SHP77 treated with DMSO at 0.1 percent for 48 hours (cell line): ENCODE measurements at regions not wholly inside any gene's neighbourhood (a gene's known extent, or its start where the extent isn't known, plus 50 kb on each side); places are given as distances from the start of the nearest gene placed in this dataset.

Experiments
- DNase-seq: peaks from one replicate; lab custom pipeline; 2025; lab: John Stamatoyannopoulos, UW

DNA sequence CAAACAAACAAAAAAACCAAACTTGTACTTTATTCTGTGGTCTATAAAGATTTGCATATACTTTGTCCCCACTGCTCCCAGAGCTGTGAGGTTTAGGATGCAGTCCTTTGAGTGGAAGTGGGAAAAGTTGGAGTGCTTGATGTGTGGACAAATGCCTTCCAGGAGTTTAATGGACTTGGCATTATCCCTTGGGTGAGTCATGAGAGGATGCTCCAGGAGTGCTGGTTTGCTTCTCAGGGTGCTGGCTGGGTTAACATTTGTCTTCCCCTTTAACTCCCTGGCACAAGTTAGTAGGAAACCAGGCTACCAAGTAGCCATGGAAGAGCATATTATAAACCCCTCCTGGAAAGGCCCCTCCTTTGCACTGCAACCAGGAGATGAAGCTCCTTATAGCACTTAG, 417.4 kb upstream of the RIOK2 start:
- no peak for DNase-seq

DNA sequence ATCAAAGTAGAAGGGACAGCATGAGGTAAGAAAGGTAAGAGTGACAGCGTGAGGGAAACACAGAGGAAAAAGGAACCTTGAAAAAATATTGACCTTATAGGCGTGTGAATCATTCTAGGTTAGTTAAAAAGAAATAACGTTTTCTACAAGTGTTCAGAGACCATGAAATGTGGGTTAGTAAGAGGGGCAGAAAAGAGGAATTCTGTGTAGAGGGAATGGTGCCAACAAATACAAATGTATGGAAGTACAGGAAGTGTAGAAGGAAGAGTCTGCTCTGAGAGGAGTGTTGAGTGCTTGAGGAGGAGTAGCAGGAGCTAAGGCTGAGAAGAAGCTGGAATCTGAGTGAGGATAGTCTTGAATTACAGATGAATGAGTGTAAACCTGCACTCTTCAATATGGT, 418.6 kb upstream of the RIOK2 start:
- no peak for DNase-seq

DNA sequence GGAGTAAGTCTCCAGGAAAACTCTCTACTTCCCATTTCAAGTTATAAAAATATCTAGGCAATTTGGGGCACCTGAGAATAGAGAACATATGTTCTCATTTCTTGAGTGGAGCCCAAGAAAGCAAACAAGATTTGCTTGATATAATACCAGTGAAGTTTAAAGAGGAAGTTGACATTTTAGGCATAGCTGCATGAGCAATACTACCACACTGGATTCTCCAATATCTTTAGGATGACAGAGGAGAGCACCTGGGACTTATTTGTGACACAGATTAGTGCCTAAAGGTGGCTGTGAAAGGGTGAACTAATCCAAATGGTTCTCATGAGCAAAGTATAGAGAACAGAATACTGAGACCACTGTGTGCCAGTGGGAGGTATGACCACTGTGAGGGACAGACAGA, 423.5 kb upstream of the RIOK2 start:
- DNase-seq, result no peak

DNA sequence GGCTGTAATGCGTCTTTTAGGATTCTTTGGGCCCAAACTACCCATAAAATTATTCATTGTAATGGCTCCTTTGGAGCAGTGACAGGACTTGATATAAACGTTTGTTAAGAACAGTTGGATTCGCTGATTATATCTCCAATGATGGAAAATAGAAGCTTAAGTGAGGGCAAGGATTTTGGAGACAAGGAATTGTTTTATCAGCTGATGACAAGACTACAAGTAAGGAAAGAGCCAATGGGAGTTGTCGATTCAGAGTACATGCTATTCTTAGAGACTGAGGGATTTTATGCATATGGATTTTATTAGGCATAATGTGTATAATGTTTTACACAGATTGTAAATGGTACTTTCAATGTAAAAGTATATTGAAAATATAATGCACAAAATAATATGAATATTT, 425.5 kb upstream of the RIOK2 start:
- no peak for DNase-seq

DNA sequence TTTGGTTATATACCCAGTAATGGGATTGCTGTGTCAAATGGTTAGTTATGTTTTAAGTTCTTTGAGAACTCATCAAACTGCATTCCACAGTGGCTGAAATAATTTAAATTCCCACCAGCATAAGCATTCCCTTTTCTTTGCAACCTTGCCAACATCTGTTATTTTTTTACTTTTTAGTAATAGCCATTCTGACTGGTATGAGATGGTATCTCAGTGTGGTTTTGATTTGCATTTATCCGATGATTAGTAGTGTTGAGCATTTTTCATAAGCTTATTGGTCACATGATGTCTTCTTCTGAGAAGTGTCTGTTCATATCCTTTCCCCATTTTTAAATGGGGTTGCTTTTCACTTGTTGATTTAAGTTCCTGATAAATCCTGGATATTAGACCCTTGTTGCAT, 435.7 kb upstream of the RIOK2 start:
- DNase-seq, result no peak

DNA sequence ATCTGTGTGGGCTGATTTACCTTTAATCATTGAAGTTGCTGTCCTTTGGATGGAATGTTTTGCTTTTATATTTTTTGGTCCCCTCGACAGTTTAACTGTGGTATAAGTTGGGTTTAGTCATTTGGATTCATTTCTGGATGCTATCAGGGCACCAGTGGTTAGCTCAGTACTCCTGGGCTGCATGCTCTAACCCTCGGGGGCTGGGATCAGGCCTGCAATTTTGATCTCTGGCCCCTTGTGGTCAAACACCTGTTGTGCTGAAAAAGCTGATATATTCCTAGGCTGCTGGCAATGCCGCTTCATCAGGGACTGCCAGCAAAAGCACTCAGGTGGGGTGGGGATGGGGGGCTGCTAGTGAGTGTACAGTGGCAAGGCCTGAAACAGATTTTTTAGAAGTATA, 440.4 kb upstream of the RIOK2 start:
- no peak for DNase-seq

DNA sequence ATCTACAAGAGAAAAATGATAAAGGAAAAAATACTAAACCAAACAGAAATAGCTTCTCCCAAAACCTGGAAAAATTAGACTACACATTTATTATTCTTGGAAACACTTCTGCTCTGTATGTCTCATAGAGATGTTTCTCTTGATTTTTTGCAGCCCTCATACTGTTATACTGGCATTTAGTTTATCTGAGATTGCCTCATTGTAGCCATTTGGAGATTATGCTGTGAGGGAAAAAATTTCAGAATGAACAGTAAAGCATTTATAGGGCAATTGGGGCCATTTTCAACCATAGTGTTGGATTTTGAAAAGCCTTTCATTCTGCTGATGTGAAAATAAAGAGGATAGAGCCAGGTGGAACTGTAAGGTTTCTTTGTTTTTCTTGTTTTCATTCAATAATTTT, 441.8 kb upstream of the RIOK2 start:
- no peak for DNase-seq

DNA sequence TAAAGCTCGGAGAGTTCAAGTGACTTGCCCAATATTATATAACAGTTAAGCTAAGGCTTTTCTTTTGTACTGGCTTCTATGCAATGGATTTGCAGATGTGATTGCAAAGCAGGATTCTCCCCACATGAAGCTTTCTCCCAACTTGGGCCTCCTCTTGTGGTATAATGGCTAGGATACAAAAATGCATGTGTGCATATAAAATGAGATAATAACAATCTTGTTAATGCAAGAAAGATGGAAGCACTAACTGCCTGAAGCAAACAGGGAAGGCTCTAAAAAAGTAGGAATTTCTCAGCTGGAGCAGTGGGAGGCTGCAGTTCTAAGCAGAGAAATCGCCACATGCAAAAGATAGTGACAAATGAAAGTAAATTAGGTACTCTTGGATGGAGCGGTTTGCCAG, 444.2 kb upstream of the RIOK2 start:
- DNase-seq, result no peak

DNA sequence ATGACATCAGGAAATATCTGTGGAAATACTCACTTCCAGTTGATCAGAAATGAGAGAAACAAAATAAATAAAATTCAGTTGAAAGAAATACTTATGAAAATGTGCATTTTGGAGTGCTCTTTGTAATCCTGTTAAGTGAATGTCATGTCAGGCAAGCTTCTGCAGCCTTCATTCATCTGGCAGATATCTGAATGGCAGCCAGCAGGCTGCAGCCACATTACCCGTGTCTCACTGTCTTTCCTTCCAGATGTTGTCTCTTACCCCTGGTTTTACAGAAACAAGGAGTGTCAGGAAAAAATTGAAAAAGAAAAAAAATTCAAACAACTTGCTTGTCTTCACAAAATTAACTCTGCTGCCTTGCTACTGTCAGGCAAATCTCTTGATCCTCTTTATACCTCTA, 445.0 kb upstream of the RIOK2 start:
- no peak for DNase-seq

DNA sequence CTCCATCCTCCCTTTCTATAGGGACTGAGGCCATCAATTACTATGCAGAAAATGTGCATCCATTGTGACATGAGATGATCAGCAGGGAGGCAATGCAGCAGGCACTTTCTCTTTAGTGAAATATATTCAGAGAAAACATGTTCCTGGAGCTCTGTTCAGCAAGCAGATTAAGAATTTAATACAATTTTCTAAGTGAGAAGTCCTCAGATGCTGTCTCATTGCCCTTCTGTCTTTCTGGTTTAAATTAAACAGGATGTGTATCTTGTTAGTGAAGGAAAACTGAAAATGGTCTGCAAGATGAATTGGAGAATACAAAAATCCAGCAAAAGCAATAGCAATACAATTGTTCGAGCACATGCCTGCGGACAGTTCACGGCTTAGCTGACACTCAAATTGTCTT, 445.8 kb upstream of the RIOK2 start:
- no peak for DNase-seq

DNA sequence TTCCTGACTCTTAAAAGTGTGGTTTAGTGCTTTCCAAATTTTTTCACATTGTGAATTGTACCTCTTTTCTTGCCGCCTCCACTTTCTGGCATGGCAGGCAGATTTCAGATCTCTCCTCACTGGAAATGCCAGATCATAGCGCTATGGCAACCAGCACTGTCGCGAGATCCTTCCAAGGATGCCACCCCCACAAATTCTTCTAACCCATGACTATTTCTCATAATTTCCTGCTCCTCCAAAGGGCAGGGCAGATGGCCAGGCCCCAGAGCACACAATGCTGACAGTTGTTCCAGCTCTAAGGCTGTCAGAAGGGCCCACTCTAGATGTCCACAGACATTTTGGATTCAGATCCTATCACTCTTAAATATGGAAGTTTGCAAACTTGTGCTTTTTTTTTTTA, 446.2 kb upstream of the RIOK2 start:
- DNase-seq, result no peak

DNA sequence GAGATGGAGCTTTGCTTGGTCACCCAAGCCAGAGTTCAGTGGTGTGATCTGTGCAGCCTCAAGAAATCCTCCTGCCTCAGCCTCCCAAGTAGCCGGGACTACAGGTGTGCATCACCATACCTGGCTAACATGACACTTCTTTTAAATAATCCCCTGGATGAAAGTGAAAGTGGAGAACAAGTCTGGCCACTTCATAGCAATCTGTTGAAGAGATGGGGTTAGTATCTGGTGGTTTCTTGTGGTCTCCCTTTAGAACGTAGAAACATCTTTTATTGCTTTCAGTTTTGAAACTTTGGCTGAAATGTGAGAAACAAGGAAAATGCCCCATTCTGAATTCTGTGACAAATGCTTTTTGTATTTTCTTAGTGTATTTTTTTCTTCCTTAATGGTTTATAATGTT, 452.5 kb upstream of the RIOK2 start:
- no peak for DNase-seq

DNA sequence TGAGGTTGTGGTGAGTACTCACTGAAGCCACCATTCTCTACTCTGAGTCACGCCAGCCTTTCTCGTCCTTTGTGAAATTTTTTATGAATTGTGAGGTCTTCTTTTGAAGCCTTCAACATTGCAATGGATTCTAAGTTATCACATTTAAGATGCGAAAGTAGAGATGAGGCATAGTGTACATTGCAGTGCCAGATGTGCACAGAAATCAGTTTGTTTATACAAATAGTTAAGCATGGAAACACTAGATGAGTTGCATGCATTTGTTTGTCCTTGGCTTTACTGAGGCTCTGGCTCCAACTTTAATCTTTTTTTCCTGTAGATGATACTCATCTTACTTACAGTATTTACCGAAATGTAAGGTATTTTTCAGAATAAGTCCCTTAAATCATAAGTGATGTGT, 453.7 kb upstream of the RIOK2 start:
- DNase-seq, result no peak

DNA sequence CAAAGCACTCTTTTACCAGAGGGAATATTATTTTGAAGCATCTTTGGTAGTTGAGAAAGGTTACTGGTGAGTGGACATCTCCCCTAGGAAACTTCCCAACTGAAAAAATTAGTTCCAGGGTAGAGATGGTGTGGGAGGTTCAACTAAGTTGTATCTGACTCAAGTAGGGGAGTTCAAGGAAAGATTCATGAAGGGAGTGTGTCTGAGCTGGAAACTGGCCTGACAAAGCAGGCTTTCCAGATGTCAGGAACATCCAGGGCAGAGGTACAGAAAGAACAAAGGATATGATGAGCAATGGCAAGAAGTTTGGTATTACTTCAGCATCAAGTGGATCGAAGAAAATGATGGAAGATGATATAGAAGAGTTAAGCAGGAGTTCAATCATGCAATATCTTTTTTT, 458.0 kb upstream of the RIOK2 start:
- no peak for DNase-seq

DNA sequence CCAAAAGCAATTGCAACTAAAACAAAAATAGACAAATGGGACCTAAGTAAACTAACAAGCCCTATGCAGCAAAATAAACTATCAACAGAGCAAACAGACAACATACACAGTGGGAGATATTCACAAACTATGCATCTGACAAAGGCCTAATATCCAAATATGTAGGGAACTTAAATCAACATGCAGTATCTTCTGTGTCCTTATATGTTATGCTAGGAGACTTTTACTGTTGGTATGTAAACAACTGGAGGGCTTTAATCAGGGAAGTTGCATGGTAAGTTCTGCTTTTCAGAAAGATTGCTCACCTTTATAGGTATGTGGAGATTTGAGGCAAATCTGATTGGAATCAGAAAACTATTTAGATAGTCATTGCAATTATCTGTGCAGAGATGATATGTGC, 461.2 kb upstream of the RIOK2 start:
- DNase-seq, result no peak

DNA sequence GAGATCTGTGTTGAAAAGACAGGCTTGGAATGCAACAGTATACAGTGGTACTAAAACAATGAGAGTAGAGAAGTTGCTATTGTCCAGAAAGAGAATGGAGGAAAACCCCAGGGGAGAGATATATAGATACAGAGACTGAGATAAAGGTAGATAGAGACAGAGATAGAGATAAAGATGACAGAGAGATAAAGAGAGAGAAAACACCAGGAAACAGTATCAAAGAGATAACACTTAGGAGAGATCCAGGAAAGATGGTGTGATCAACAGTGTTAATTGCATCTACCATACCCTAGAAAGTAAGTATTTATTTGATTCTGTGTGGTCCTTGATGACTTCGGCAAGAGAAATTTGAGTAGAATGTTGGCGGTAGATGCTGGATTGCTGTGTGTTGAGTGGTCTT, 461.8 kb upstream of the RIOK2 start:
- DNase-seq, result no peak

DNA sequence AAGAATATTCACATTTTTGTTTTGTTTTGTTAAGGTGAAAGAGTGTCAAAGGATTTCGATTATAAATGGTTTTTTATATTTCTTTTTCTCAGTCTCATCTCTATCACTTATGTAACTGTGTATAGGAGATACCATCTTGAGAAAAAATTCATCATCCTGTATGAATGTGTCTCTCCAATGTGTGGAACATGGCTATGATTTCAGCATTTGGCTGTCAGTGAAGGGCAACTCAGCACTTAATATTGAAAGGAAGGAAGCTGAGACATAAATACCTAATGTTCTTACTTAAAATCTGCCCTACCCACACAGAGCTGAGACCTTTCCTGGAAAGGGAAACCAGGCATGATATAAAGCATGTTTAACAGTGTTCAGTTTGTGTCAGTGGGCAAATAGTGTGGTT, 474.2 kb upstream of the RIOK2 start:
- no peak for DNase-seq

DNA sequence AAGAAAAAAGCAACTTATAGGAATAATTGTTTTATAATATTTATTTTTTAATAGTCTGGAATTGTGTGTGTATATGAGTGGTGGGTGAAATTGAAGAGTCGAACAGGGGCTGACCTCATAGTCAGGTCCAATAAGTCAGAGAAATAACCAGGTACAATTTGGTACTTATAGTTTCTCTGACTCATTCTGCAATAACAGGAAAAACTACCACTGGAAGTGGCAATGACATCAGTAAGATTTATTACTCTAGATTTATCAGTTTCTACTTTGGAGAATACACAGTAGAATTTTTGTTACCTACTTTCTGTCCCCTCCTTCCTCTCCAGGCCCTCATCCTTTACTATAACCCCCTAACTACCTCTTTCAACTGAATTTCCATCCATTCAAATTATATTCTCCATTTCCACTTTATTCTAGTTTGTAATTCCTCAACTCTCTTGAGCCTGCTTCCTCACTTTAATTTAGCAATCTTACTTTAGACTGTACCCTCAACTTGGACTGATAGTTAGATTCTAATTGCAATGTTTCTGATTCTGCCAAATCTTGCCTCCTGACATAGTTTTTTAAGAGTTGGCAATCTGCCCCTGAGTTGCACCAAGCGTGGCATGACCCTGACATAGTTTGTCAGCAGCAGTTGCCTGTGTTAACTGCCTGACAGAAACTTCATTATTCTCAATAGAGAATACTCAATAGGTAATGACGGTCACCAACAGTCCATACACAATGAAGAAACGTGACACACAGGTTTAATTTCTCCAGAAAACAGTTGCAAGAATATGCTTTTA, 475.3 kb upstream of the RIOK2 start:
- no peak for DNase-seq

DNA sequence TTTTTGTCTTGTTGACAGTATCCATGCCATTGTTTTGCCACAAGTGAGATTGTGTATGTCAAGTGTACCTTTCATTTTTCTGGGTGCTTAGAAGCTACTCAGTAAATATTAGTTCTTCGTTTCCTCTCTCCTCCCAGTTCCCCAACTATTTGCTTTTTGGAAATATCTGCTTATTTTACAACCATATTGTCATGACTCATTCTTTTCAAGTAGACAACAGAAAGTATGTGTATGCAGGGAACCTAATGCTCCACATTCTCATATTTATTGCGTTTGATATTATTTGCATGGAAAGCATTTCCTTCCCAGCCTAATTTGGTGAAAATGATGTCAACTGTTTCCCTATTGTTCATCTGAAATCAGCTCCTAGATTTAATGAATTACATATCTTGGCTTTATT, 483.7 kb upstream of the RIOK2 start:
- no peak for DNase-seq

DNA sequence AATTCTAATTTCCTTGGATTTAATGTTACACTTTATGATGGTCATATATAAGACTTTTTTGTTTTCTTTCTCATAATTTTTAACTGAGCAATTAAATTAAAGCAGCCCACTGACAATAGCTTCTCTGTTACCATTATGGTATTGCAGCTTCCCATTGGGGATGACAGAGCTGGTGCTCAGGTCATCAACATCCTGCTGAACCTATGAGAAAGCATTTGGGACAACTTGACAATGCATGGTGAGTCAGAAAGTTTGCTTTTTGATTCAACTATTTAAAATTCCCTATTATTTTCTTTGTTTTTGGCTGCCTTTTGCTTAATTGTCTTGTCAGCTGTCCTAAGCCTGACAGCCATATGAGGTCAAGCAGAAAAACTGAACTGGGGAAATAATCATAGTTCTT, 487.4 kb upstream of the RIOK2 start:
- no peak for DNase-seq

DNA sequence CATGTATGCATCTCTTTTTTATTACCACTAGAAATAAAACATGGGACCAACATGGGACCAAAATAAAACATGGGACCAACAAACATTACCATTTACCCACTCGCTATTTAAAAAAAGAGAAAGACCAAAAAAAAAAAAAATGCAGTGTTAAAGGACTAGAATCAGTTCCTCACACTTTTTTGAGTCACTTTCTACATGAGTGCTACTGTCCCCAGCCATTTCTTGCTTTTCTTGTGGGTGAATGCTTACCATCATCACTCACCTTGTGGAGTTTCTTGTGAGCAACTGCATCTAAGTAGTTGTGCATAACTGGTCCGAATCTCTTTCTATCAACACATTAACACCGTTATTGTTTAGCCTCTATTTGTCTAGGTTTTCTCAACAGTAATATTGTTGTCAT, 493.6 kb upstream of the RIOK2 start:
- DNase-seq, result no peak

DNA sequence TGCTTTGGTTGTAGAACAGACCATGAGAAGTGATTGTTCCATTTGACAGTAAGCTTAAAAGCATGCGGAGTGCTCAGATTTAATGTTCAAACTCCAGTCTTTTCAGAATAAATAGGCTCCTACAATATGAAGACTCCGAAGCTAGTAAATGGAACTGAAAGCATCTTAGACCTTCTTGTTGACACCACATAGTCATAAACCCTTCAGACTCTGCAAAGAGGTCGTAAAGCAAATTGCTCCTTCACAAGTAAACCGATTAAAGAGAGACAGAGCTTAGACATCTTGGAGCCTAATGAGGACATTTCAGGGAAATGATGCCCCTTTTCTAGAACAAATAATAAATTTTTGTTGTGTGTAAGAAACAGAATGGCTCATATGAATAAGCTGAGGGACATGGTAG, 511.0 kb upstream of the RIOK2 start:
- no peak for DNase-seq

DNA sequence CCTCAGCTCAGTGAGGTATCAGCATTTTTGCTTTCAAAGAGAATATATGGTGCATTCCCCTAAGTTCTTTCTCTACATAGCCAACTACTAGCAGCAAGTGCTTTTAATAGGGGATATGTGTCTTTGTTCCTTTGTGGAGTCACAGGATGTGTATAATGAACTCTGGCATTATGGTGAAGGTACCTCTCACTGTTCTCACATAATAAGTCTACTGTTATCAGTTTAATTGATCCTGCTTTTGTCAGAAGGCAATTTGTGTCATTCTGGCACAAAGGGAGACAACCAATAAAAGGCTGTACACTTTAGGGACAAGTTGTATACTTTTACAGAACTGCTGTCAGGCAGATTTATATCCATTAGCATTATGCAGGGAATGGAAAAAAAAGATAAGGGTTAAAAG, 531.4 kb upstream of the RIOK2 start:
- DNase-seq, result no peak

DNA sequence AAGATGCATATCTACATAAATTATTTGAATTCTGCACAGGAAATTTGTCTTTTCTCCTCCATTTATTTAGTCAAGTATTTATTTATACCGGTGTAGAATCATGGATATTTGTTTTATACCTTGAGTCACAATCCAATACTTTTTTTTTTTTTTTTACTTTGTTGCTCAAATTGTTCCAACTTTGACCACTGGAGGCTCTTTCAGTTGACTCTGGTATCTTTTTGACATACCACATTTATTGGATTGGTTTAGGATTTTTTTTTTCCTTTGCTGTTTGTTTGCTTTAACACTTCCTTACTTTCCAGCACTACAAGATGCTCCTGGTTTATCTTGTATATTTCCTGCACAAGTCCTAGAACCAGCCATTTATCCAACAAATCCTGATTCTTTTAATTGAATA, 543.1 kb upstream of the RIOK2 start:
- no peak for DNase-seq

DNA sequence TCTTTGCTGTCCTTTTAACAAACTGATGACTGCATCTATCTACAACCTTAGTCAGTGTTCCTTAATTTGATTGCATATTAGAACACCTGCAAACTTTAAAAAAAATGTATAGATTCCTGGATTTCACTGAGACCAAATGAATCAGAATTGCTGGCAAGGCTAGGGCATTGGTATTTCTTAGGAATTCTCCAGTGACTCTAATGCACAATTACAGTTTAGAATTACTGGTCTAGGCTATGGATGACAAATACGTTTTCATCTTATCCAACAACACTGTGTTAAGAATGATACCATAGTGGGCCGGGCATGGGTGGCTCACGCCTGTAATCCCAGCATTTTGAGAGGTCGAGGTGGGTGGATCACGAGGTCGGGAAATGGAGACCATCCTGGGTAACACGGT, 545.9 kb upstream of the RIOK2 start:
- no peak for DNase-seq
